Spleen (tissue), 11 donors: ENCODE measurements at regions not wholly inside any gene's neighbourhood (a gene's known extent, or its start where the extent isn't known, plus 50 kb on each side); places are given as distances from the start of the nearest gene placed in this dataset.
A peak's percentile ranks its signal among the peaks of the same experiment; 100 is the strongest.

Experiments used
- DNase-seq: peaks from one replicate; pipeline ENCODE4 v3.0.0-alpha.2; 2020
- H3K27ac ChIP-seq, 8 donors: fragments of 200-600 bp; sonication (generic) in 7 of 8; 1 replicate in 4 of 8; 2 replicates in 4 of 8; pipeline versions ENCODE4 v1.5.0 to v1.8.0; 2016 to 2021; ENCODE audit warnings: inconsistent platforms in 4 of 8, mild to moderate bottlenecking in 4 of 8, moderate library complexity in 1 of 8
- H3K27me3 ChIP-seq, 7 donors: fragments of 200-600 bp; sonication (generic) in 6 of 7; replicated peaks in 1 of 7; 1 replicate in 4 of 7; 2 replicates in 3 of 7; pipeline versions ENCODE4 v1.5.0 to v1.8.0; 2016 to 2021; ENCODE audit warnings: inconsistent platforms in 3 of 7, mild to moderate bottlenecking in 1 of 7
- H3K36me3 ChIP-seq, 6 donors: fragments of 200-600 bp; sonication (generic) in 5 of 6; 1 replicate in 4 of 6; 2 replicates in 2 of 6; pipeline versions ENCODE4 v1.5.0 to v1.8.0; 2016 to 2021; ENCODE audit warnings: inconsistent platforms in 2 of 6
- H3K4me1 ChIP-seq, 6 donors: fragments of 200-600 bp; sonication (generic) in 5 of 6; 1 replicate in 3 of 6; 2 replicates in 3 of 6; pipeline versions ENCODE4 v1.5.0 to v1.8.0; 2016 to 2021; ENCODE audit warnings: inconsistent platforms in 3 of 6
- H3K4me3 ChIP-seq, 8 donors: fragments of 200-600 bp; sonication (generic) in 7 of 8; 1 replicate in 4 of 8; 2 replicates in 4 of 8; pipeline versions ENCODE4 v1.5.0 to v1.8.0; 2016 to 2021; ENCODE audit warnings: inconsistent platforms in 4 of 8, mild to moderate bottlenecking in 4 of 8, moderate library complexity in 2 of 8
- H3K9me3 ChIP-seq, 8 donors: fragments of 200-600 bp; sonication (generic) in 7 of 8; 1 replicate in 4 of 8; 2 replicates in 4 of 8; pipeline versions ENCODE4 v1.5.0 to v1.8.0; 2016 to 2021; ENCODE audit warnings: inconsistent platforms in 4 of 8
- CTCF ChIP-seq, 11 experiments: fragments of 200-600 bp in 7 of 11; fragments of 450-650 bp in 4 of 11; sonication (generic) in 4 of 11; IDR thresholded peaks in 8 of 11; conservative IDR thresholded peaks in 3 of 11; 1 replicate in 7 of 11; 2 replicates in 4 of 11; pipeline versions ENCODE4 v1.4.0 to v1.8.0; 2016 to 2021; ENCODE audit warnings: antibody characterized with exemption in 11 of 11, inconsistent platforms in 4 of 11, mild to moderate bottlenecking in 1 of 11
- POLR2A ChIP-seq, 3 donors: fragments of 450-650 bp; IDR thresholded peaks; one replicate each; pipeline ENCODE4 v1.5.1; 2017; ENCODE audit warnings: antibody characterized with exemption in 3 of 3, mild to moderate bottlenecking in 1 of 3
- POLR2AphosphoS5 ChIP-seq, 3 donors: sonication (generic); formaldehyde crosslinking; IDR thresholded peaks; one replicate each; pipeline ENCODE4 v1.5.1; 2017; ENCODE audit warnings: antibody characterized with exemption in 3 of 3
- WGBS, 5 donors: extraction: QIAGEN DNeasy Blood & Tissue Kit in 3 of 5; methylation state at CpG; one replicate each; pipeline versions ENCODE4 v1.1.5 to v1.1.7; 2013 to 2018; 5-methylcytosine and 5-hydroxymethylcytosine counted together
- intact Hi-C: fragments of 100-400 bp; cut with DNase I; formaldehyde crosslinking; loops from one replicate; pipeline ENCODE4 v1.15.0; 2023; ENCODE audit warnings: low total_unique reads
- donor health status: healthy with polysubstance abuse.
- donor health status: DM: no; HTN: no; CAD: no; lungs with moderate emphysema.
- donor health status: DM: no; HTN: no; CAD: no.
- donor health status: Bipolar disorder and iron deficiency.
- donor health status: healthy.
- donor health status: DM: no; HTN: no; CAD: no.
- donor health status: DM: yes; HTN: yes; CAD: no.

GRCh38 chr12:92568691-92569090 lies 134.1 kb upstream of the PLEKHG7 start:
- H3K4me3 ChIP-seq, result no peak overlapping the region
- peaks cover 0 to 10% (median 0%) of the 10 kb centered on the region in 8 donors for H3K9me3 ChIP-seq
- 48 to 73% (median 59%) methylated on average over 2 of the region's 2 CpGs for WGBS, 5 donors
- peak overlapping the region in 6 of 8 donors; percentile 39 to 81 (median 60) for H3K27ac ChIP-seq
- TF ChIP-seq CTCF (IDR thresholded peaks at IDR 0.05 in 8 of 11, conservative IDR thresholded peaks at IDR 0.05 in 3 of 11), result no peak
- no peak for TF ChIP-seq POLR2A (IDR thresholded peaks at IDR 0.05)
- TF ChIP-seq POLR2AphosphoS5 (IDR thresholded peaks at IDR 0.05), result no peak
- DNase-seq, result no peak
- H3K4me1 ChIP-seq, result peaks cover 0 to 40% (median 21%) of the 10 kb centered on the region in 6 donors
- intact Hi-C loops, result loop anchor here (10.0 kb wide), 2 partner anchors 124 to 204 kb away; no protein-coding TSS in a partner anchor
- no peaks in the 10 kb centered on the region for H3K27me3 ChIP-seq
- H3K36me3 ChIP-seq, result no peaks in the 10 kb centered on the region

DNA sequence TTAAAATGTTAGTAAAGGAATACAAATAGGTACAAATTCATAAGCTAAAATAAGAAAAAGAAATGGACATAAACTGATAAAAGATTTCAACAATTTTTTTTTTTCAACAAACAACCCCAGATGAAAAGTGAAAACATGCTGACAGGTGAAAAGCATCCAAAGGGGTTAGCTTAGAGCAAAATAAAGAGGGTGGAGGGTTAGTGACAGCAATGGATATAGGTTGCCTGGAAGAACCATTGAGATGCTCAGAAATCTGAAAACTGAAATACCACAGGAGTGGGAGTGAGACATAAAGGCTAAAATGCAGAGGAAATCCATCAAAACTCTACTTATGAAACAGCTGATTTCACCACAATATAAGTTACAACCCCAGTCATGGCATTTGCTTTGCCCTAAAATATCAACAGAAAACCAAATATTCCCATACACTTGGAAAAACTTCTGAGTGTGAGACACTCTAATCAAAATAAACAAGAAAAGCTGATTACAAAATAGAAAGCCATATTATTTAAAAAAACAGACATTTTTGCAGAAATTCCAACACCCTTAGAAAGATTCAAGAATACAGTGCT lies 136.3 kb upstream of the PLEKHG7 start:
- Histone ChIP-seq H3K4me3 (no peak overlapping the region), H3K27me3 (no peaks in the 10 kb centered on the region), H3K9me3 (peaks cover 0 to 10% (median 0%) of the 10 kb centered on the region in 8 donors), H3K27ac (no peak overlapping the region), H3K36me3 (no peaks in the 10 kb centered on the region), H3K4me1 (peaks cover 0 to 50% (median 27%) of the 10 kb centered on the region in 6 donors)
- intact Hi-C loops, result loop anchor here (10.0 kb wide), 2 partner anchors 122 to 202 kb away; no protein-coding TSS in a partner anchor
- no peak for TF ChIP-seq POLR2A (IDR thresholded peaks at IDR 0.05)
- TF ChIP-seq POLR2AphosphoS5 (IDR thresholded peaks at IDR 0.05), result no peak
- no peak for TF ChIP-seq CTCF (IDR thresholded peaks at IDR 0.05 in 8 of 11, conservative IDR thresholded peaks at IDR 0.05 in 3 of 11)
- no peak for DNase-seq

- H3K36me3 ChIP-seq, result no peaks in the 10 kb centered on the region
- 2 to 80% (median 26%) methylated on average over 1 of the region's 1 CpG for WGBS, 5 donors
- no peak overlapping the region for H3K27ac ChIP-seq
- H3K4me3 ChIP-seq, result no peak overlapping the region
- no peaks in the 10 kb centered on the region for H3K27me3 ChIP-seq
- H3K4me1 ChIP-seq, result peaks cover 0 to 34% (median 13%) of the 10 kb centered on the region in 6 donors
- intact Hi-C loops, result loop anchor here (10.0 kb wide), 2 partner anchors 119 to 199 kb away; no protein-coding TSS in a partner anchor
- DNase-seq, result no peak
- peaks cover 0 to 10% (median 0%) of the 10 kb centered on the region in 8 donors for H3K9me3 ChIP-seq
- TF ChIP-seq POLR2A (IDR thresholded peaks at IDR 0.05) (no peak), CTCF (IDR thresholded peaks at IDR 0.05 in 8 of 11, conservative IDR thresholded peaks at IDR 0.05 in 3 of 11) (no peak), POLR2AphosphoS5 (IDR thresholded peaks at IDR 0.05) (no peak)
Observed at GRCh38 chr12:92563819-92564218, 139.0 kb upstream of the PLEKHG7 start.

- WGBS, 5 donors, result 67 to 91% (median 76%) methylated on average over 3 of the region's 3 CpGs
- TF ChIP-seq CTCF (IDR thresholded peaks at IDR 0.05 in 8 of 11, conservative IDR thresholded peaks at IDR 0.05 in 3 of 11) (no peak), POLR2AphosphoS5 (IDR thresholded peaks at IDR 0.05) (no peak), POLR2A (IDR thresholded peaks at IDR 0.05) (no peak)
- intact Hi-C loops, result loop anchor here (10.0 kb wide), 2 partner anchors 117 to 197 kb away; no protein-coding TSS in a partner anchor
- DNase-seq, result no peak
- H3K9me3 ChIP-seq, result peaks cover 0 to 5% (median 0%) of the 10 kb centered on the region in 8 donors
- H3K27me3 ChIP-seq, result no peaks in the 10 kb centered on the region
- no peak overlapping the region for H3K4me3 ChIP-seq
- no peaks in the 10 kb centered on the region for H3K36me3 ChIP-seq
- peaks cover 0 to 38% (median 13%) of the 10 kb centered on the region in 6 donors for H3K4me1 ChIP-seq
- peak overlapping the region in 3 of 8 donors; percentile 1 to 49 (median 39) for H3K27ac ChIP-seq
Observed at GRCh38 chr12:92562063-92562734, 140.6 kb upstream of the PLEKHG7 start.
